Upper lobe of left lung (tissue), 6 donors: ENCODE measurements at regions not wholly inside any gene's neighbourhood (a gene's known extent, or its start where the extent isn't known, plus 50 kb on each side); places are given as distances from the start of the nearest gene placed in this dataset.
A peak's percentile ranks its signal among the peaks of the same experiment; 100 is the strongest.

Experiments
- ATAC-seq, 2 donors: fragments of 200-7000 bp; cut with Tn5 transposase; one replicate each; pipeline ENCODE4 v1.9.1; 2022; ENCODE audit warnings: mild to moderate bottlenecking in 2 of 2, moderate library complexity in 2 of 2; ENCODE audit not compliant: low FRiP score in 2 of 2
- DNase-seq, 2 donors: peaks; one replicate each; pipeline ENCODE4 v3.0.0-alpha.2; 2019 to 2020
- H3K27ac ChIP-seq, 4 donors: fragments of 200-600 bp; sonication (generic); one replicate each; pipeline ENCODE4 v1.5.1; 2016 to 2019
- H3K27me3 ChIP-seq, 4 donors: fragments of 200-600 bp; sonication (generic); one replicate each; pipeline ENCODE4 v1.5.1; 2017 to 2019
- H3K36me3 ChIP-seq, 4 donors: fragments of 200-600 bp; sonication (generic); one replicate each; pipeline ENCODE4 v1.5.1; 2016 to 2019
- H3K4me1 ChIP-seq, 4 donors: fragments of 200-600 bp; sonication (generic); one replicate each; pipeline ENCODE4 v1.5.1; 2018 to 2019
- H3K4me3 ChIP-seq, 4 donors: fragments of 200-600 bp; sonication (generic); one replicate each; pipeline ENCODE4 v1.5.1; 2017 to 2019; ENCODE audit warnings: mild to moderate bottlenecking in 2 of 4, moderate library complexity in 1 of 4
- H3K9me3 ChIP-seq, 4 donors: fragments of 200-600 bp; sonication (generic); one replicate each; pipeline ENCODE4 v1.5.1; 2018 to 2019
- EP300 ChIP-seq, 4 donors: sonication (generic); formaldehyde crosslinking; IDR thresholded peaks; one replicate each; pipeline ENCODE4 v1.5.1; 2017; ENCODE audit warnings: antibody characterized with exemption in 4 of 4, control low read depth in 2 of 4
- POLR2A ChIP-seq, 4 donors: fragments of 450-650 bp; IDR thresholded peaks; one replicate each; pipeline ENCODE4 v1.5.1; 2016 to 2017; ENCODE audit warnings: antibody characterized with exemption in 4 of 4, mild to moderate bottlenecking in 2 of 4
- POLR2AphosphoS5 ChIP-seq, 2 donors: sonication (generic); formaldehyde crosslinking; IDR thresholded peaks; one replicate each; pipeline ENCODE4 v1.5.1; 2017; ENCODE audit warnings: antibody characterized with exemption in 2 of 2
- WGBS, 2 donors: methylation state at CpG; one replicate each; pipeline ENCODE4 v1.1.5; 2017 to 2018; 5-methylcytosine and 5-hydroxymethylcytosine counted together
- TF ChIP-seq, protein P1 (sequence below), 6 experiments: fragments of 450-650 bp in 4 of 6; fragments of 200-600 bp in 2 of 6; sonication (generic) in 2 of 6; IDR thresholded peaks; one replicate each; pipeline ENCODE4 v1.5.1; 2016 to 2019; ENCODE audit warnings: antibody characterized with exemption in 6 of 6
- donor health status: DM: no; HTN: no; CAD: no; lungs with moderate emphysema.
- donor health status: DM: no; HTN: yes; CAD: no; lungs with severe emphysema.

DNA sequence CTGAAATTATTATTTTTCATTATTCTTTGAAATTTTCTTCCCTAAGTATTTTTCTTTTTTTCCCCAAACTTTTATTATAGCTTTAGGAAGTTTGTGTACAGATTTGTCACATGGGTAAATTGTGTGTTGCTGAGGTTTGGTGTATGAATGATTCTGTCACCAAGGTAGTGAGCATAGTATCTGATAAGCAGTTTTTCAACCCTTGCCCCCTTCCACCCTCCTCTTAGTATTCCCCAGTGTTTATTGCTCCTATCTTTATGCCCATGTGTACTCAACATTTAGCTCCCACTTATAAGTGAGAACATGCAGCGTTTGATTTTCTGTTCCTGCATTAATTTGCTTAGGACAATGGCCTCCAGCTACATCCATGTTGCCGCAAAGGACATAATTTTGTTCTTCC lies 103.9 kb upstream of the MAGEB2 start:
- ATAC-seq (no peak), DNase-seq (no peak)
- 44 to 85% methylated on average over 2 of the region's 2 CpGs for WGBS, 2 donors
- Histone ChIP-seq H3K9me3 (no peaks in the 10 kb centered on the region), H3K4me1 (no peaks in the 10 kb centered on the region), H3K27ac (no peak overlapping the region), H3K4me3 (no peak overlapping the region), H3K36me3 (no peaks in the 10 kb centered on the region), H3K27me3 (no peaks in the 10 kb centered on the region)
- TF ChIP-seq POLR2A (IDR thresholded peaks at IDR 0.05) (no peak), POLR2AphosphoS5 (IDR thresholded peaks at IDR 0.05) (no peak), EP300 (IDR thresholded peaks at IDR 0.05) (no peak)
- TF ChIP-seq, protein P1, sequence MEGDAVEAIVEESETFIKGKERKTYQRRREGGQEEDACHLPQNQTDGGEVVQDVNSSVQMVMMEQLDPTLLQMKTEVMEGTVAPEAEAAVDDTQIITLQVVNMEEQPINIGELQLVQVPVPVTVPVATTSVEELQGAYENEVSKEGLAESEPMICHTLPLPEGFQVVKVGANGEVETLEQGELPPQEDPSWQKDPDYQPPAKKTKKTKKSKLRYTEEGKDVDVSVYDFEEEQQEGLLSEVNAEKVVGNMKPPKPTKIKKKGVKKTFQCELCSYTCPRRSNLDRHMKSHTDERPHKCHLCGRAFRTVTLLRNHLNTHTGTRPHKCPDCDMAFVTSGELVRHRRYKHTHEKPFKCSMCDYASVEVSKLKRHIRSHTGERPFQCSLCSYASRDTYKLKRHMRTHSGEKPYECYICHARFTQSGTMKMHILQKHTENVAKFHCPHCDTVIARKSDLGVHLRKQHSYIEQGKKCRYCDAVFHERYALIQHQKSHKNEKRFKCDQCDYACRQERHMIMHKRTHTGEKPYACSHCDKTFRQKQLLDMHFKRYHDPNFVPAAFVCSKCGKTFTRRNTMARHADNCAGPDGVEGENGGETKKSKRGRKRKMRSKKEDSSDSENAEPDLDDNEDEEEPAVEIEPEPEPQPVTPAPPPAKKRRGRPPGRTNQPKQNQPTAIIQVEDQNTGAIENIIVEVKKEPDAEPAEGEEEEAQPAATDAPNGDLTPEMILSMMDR (IDR thresholded peaks at IDR 0.05), result no peak

GRCh38 chrX:30141966-30142365 lies 73.4 kb upstream of the MAGEB2 start:
- DNase-seq (no peak), ATAC-seq (no peak)
- TF ChIP-seq, protein P1 (IDR thresholded peaks at IDR 0.05), result peak in 2 of 6 experiments; percentile 6 to 8
- TF ChIP-seq EP300 (IDR thresholded peaks at IDR 0.05), result no peak
- 25 to 32% methylated on average over 4 of the region's 4 CpGs for WGBS, 2 donors
- Histone ChIP-seq H3K27me3 (no peaks in the 10 kb centered on the region), H3K4me1 (no peaks in the 10 kb centered on the region), H3K4me3 (no peak overlapping the region), H3K9me3 (no peaks in the 10 kb centered on the region), H3K27ac (no peak overlapping the region), H3K36me3 (no peaks in the 10 kb centered on the region)

DNA sequence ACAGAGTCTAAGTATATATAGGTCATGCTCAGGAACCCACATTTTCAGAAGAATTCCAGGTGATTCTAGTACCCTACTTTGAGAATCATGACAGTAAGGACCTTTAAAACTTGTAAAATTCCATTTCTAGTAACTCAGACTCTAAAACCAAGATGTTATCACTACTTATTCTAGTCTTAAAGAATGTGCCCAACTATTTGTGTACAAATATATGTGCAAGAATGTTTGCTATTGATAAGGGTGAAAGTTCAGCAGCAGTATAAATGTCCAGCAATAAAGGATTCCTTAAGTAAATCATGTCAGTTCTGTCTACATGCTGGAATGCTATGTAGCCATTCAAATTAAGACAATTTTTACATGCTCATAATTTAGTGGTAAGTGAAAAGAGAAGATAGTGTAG lies 71.1 kb upstream of the MAGEB2 start:
- TF ChIP-seq EP300 (IDR thresholded peaks at IDR 0.05), result no peak
- TF ChIP-seq, protein P1 (IDR thresholded peaks at IDR 0.05), result no peak
- no peak for TF ChIP-seq POLR2AphosphoS5 (IDR thresholded peaks at IDR 0.05)
- TF ChIP-seq POLR2A (IDR thresholded peaks at IDR 0.05), result no peak
- Histone ChIP-seq H3K4me3 (no peak overlapping the region), H3K27me3 (no peaks in the 10 kb centered on the region), H3K36me3 (no peaks in the 10 kb centered on the region), H3K9me3 (no peaks in the 10 kb centered on the region), H3K27ac (no peak overlapping the region), H3K4me1 (no peaks in the 10 kb centered on the region)
- DNase-seq, result no peak
- ATAC-seq, result no peak

- Histone ChIP-seq H3K4me3 (no peak overlapping the region), H3K9me3 (no peaks in the 10 kb centered on the region), H3K4me1 (no peaks in the 10 kb centered on the region), H3K27ac (no peak overlapping the region), H3K27me3 (no peaks in the 10 kb centered on the region), H3K36me3 (no peaks in the 10 kb centered on the region)
- WGBS, 2 donors, result 71 to 82% methylated on average over 6 of the region's 6 CpGs
- no peak for DNase-seq
- TF ChIP-seq POLR2AphosphoS5 (IDR thresholded peaks at IDR 0.05) (no peak), EP300 (IDR thresholded peaks at IDR 0.05) (no peak), POLR2A (IDR thresholded peaks at IDR 0.05) (no peak)
- TF ChIP-seq, protein P1 (IDR thresholded peaks at IDR 0.05), result no peak
- no peak for ATAC-seq
Measured at GRCh38 chrX:30144971-30145731, 70.2 kb upstream of the MAGEB2 start.
